Endothelial cell of umbilical vein (primary cell): ENCODE measurements at regions not wholly inside any gene's neighbourhood (a gene's known extent, or its start where the extent isn't known, plus 50 kb on each side); places are given as distances from the start of the nearest gene placed in this dataset.

ENCODE experiments used
- CTCF ChIP-seq, 2 donors: IDR thresholded peaks; 1 replicate in 1 of 2; 2 replicates in 1 of 2; pipeline ENCODE4 v1.5.1; 2011; ENCODE audit warnings: low read length in 2 of 2, mild to moderate bottlenecking in 2 of 2, moderate library complexity in 2 of 2, control low read depth in 1 of 2, inconsistent platforms in 1 of 2, low read depth in 1 of 2; ENCODE audit not compliant: insufficient read depth in 1 of 2; ENCODE audit errors: extremely low read depth in 1 of 2
- EZH2 ChIP-seq: IDR thresholded peaks from 2 replicates; pipeline ENCODE4 v1.6.1; 2012; ENCODE audit warnings: borderline replicate concordance, low read depth, mild to moderate bottlenecking, moderate library complexity, low read length, inconsistent platforms; ENCODE audit not compliant: severe bottlenecking

DNA sequence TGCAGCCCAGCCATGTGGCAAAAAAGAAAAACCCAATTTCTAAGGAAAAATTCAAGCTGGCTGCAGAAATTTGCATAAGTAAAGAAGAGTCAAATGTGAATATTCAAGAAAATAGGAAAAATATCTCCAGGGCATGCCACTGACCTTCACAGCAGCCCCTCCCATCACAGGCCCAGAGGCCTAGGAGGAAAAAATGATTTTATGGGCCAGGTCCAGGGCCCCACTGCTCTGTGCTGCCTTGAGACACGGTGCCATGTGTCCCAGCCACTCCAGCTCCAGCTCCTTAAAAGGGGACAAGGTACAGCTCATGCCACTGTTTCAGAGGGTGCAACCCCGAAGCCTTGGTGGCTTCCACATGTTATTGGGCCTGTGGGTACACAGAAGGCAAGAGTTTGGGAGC is 182.7 kb upstream of the FGF16 start:
- TF ChIP-seq CTCF (IDR thresholded peaks at IDR 0.05; ENCODE audit: extremely low read depth in 1 of 2, insufficient read depth in 1 of 2, low read depth in 1 of 2, low read length in 2 of 2) (no peak), EZH2 (no peak)
